ENCODE measurements at regions not wholly inside any gene's neighbourhood (a gene's known extent, or its start where the extent isn't known, plus 50 kb on each side); places are given as distances from the start of the nearest gene placed in this dataset.
A peak's percentile ranks its signal among the peaks of the same experiment; 100 is the strongest.

DNA sequence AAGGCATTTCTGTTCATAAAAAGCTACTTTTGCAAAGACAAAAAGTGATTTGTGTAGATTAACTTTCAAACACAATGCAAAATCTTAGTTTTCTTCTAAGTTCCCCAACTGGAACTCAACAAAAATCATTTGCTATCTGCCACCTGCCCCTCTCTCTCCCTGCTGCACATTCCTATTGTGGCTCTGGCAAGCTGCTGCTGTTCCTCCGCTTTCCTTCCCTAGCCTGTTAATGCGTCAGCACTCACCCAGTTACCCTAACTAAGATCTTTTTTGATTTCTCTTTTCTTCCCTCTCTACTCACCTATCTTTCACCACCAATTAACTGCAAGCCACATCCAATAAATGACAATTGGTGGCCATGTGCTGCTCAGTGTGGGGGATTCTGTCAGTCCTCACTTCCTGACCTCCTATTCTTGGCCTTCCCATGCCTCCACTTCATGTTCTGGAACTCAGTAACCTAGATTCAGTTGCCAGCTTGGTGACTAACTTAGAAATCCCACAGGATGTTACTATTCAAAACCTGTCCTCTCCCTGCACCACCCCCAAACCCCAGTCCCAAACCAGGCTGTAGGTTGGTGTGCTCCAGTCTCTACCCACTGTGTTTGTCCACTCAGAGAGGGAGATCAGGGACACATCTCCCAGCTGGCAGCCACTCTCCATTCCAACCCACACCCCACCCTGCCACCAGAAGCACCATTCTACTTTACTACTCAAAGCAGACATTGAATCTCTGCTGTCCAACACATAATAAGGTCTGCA is 140.2 kb upstream of the CTTNBP2 start:
- DNase-seq (ENCODE audit: low spot score) = no peak

DNA sequence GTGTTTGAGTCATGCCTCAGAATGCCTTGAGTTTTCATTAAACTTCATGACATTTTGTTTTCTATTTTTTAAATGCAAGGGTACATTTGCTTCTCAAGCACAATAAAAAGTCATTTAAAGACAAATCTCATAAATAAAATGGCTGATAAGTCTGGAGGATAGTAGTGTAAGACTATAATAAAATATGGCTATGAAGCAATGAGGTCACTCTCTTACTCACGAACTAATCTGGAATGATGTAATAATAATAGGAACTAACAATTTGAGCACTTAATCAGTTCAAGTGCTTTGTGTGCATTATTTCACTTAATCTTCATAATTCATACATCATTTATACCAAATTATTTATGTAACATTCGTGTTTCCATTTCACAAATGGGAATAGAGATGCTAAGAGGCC is 149.3 kb upstream of the CTTNBP2 start:
- no peak for DNase-seq (ENCODE audit: low spot score)

DNA sequence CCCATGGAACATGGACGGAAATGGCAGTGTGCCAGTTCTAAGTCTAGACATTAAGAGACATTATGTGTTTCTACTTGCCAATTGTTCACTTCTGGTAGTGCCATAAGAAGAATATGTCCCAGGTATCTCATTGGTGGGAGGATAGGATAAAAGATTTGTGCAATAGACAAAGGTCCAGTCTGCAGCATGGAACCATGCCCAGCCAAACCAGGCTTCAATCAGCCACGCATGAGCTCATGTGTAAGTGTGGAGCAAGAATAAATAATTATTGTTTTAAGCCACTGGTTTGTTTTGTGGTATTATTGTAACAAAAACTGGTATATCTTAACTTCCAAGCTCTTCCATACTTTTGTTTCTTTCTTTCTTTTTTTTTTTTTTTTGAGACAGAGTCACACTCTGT is 153.6 kb upstream of the CTTNBP2 start:
- no peak for DNase-seq (ENCODE audit: low spot score)

DNA sequence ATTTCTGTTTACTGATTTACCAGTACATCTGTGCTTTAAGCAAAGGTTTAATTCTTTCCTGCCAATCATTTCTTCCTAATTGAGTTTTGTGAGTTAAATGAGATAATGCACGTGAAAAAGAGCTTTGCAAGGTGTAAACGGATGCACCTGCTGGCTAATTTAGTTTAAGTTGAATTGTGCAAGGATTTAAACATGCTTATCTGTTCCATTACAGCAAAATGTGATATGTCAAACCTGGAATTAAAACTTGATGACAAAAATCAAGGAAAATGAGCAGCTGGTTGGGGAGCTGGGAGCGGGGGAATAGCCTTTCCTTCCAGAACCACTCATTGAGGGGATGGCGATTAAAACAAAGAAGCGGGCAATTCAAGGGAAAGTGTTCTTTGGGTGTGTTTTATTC is 155.0 kb upstream of the CTTNBP2 start:
- DNase-seq (ENCODE audit: low spot score) = no peak

DNA sequence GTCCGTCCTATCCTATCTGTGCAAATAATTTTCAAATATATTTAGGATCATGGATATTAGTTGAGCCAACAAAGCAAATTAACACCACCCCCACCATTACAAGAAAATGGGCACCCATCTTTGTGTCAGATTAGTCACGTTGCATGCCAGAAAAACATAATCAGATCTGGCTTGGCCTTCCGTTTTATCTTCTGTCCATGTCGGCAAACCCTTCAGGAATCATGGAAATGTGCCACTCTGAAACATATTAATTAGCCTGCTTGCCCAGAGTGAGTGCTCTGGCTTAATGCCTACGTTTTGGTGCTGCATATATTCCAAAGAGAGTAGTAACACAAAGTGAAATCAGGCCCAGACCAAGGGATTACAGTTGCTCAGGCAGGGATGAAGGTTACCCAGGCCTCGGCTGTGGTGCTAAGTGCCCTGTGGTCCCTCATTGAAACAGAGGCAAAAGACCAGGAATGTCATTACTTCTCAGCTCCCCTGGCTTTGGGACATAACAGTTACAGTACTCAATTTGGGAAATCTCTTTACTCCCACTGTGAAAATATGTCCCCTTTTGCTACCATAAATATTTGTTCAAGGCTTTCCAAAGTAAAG is 154.0 kb upstream of the LSM8 start:
- DNase-seq (ENCODE audit: low spot score) = peak; percentile 77

DNA sequence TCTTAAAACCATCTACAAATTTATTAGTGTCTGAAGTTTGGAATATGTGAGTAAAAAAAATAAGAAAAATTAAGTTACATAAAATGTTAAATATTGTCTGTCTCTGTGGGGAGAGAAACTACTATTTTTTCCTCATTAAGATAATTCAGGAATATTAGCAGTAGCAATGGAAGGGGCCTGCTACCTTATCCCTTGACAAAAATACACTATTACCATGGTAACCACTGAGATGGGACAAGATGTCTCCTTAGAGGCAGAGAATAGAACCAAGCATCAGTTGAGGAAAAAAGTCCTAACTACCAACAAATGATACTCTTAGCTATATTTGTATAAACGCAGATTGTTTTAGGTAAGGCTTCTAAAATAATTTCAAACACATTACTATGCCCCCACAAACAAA is 150.7 kb upstream of the LSM8 start:
- DNase-seq (ENCODE audit: low spot score) = no peak

DNA sequence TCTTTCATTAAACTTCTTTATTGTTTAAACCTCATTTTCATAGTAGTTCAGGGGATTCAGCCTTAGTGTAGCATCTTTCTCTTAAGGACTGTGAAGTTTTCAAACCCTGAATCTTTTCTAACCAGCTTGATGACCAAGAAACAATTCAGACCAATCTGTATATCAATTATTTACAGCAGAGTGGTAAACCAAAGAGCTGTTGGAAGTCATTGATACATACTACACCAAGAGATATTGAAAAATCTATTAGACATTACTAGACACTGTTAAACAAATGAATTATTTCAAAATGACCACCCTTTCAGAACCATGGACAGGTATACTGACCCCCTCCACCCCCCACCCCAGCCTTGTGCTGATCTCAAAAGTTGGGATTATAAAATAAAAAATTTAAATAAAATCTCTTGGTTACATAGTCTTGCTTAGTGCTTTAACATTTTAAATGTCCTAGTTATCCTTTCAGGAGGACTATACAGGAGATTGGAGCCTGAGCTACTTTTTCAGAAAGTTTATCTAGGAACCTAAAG is 143.9 kb upstream of the LSM8 start:
- no peak for DNase-seq (ENCODE audit: low spot score)

DNA sequence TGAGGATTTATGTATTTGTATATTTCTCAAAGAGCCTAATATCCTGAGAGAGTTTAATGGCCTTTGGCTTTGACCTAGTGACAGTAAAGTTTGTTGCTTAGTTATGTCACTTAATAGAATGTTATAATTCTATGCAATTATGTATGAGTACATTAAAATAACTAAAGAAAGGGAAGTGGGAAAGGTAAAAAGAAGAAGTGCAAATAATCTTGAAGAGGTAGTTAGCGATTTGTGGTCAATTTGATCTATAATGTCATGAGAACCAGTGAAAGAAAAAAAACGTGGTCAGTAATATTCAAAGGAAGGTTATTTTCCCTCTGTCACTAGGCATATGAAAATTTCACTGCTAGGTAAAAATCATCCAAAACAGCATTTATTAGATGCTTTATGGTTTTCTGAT is 143.4 kb upstream of the LSM8 start:
- DNase-seq (ENCODE audit: low spot score) = no peak

DNA sequence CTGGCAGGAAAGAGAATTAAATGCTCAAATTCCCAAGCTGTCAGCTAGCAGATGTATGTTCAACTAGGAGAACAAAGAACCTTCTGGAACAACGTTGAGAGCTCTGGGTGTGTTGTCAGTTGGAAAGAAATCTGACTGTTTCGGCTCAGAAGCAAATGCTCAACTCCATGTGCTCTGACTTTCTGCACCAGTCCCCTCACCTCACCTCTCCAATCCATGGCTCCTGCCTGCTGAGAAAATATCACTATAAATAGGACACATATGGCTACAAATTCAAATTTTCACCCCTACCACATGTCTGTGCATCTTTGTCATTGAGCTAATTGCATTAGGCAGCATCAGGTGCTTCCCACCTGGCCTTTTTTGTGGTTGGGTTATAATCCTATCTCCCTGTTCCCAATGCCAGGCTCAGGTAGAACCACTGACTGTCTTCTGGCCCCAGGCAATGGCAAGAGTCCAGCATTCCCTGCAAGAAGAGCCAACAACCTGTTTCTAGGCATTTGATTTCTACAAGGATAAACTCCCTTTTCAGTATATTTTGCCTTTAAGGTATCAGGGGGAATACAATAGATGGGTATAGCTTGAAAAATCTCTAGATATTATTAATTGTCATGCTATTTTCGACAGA is 142.6 kb upstream of the LSM8 start:
- no peak for DNase-seq (ENCODE audit: low spot score)

DNA sequence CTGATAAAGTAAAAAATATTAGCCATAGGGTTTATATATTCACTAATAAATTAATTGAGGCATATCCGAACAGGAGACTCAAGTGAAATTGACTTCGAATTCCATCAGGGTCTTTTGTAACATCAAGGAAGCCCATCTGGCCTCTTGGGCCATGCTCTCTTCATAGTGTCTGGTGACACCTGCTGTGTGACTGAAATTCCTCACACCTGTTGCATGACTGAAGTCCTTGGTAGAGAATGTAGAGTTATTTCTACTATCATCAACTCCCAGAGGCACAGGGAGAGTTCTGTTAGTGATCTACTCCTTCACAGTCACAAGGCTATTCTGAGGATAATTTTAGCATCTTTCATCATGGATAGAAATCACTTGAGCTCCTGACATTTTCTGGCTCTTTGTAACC is 138.3 kb upstream of the LSM8 start:
- DNase-seq (ENCODE audit: low spot score) = no peak

DNA sequence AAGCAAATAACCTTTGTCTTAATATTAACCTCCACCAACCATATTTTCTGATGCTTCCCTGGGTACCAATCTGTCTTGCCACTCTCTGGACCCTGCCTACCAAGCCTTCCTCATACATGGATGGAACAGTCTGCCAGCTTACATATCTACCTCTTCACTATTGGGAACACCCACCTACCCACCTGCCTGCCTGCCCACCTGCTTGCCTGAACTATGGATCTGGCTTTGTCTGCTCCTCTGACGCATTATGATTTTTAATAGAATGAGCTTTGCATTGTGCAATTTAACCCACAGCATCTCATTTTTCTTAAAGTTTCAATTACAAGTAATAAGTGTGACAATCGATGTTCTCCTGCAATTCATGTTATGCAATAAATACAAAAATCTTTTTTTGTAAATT is 137.9 kb upstream of the LSM8 start:
- no peak for DNase-seq (ENCODE audit: low spot score)

DNA sequence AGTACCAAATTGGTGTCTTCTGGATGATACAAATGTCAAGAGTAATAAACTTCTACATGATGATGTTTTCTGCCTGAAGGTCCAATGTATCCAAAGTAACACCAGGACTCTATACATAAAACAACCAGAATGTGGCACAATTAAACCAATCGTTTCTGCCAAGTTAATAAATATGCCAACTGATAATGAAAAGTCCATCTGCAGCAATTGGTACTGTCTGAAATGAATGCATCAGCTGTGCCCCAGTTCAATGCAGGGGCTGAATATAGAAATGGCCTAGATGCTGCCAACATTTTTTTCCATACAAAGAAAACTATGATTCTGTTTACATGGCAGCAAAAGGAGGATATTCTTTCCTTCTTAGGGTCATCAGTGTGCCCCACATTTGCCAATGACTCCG is 137.2 kb upstream of the LSM8 start:
- DNase-seq (ENCODE audit: low spot score) = no peak

DNA sequence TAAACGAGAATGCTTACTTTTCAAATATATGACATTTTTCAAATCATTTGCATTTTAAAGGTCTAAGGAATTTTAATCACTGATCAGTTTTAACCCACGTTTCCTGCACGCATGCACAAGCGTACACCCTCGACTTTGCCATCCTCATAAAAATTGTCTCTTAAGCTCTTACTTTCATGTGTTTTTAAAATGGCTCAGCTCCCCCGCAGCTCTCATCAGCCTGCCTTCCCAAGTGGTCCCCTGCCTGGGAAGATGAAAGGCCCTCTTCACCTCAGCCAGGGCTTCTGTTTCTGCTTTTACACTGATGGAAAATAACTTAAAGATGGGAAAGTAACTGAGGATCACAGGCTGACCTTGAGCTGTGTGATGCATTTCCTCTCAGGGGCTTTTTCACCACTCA is 131.6 kb upstream of the LSM8 start:
- no peak for DNase-seq (ENCODE audit: low spot score)

DNA sequence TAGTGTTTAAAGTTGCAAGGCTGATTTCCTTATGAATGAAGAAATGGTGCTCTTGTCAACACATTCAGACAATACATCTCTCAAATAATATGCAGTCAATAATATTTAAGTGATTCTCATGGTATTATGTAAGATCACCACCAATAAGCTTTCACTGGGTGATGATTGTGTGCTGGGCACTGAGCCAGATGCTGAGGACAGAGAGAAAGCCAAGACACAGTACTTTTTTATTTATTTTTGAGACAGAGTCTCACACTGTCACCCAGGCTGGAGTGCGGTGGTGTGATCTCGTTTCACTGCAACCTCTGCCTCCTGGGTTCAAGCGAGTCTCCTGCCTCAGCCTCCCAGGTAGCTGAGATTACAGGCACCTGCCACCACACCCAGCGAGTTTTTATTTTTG is 130.6 kb upstream of the LSM8 start:
- no peak for DNase-seq (ENCODE audit: low spot score)

DNA sequence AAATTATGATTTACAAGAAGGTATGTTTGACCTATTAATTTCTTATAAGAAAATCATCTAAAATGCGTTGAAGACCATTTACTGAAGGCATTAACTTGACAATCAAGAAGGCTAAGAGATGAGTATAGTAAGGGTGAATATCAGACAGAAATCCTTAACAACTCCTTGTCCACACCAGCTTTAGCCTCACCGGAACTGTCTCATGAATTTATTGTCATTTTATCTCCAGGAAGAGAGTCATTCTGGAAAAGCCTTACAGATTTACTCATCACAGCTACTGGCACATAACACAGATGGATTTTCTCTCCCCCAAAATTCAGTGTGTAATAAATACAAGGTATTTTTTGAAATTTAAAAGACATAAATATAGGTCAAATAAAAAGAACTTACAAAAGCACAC is 129.4 kb upstream of the LSM8 start:
- DNase-seq (ENCODE audit: low spot score) = no peak

DNA sequence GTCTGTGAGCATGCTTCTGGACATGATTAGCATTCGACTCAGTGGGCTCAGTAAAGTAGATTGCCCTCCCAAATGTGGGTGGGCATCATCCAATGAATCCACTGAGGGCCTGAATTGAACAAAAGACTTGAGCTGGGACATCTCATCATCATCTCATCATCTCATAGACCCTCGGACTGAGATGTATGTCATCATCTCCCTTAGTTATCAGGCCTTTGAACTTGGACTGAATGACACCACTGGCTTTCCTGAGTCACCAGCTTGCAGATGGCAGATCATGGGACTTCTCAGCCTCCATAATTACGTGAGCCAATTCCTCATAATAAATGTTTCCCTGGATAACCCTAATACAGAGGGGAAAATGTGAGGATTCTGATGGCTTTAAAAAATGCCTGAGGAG is 128.3 kb upstream of the LSM8 start:
- no peak for DNase-seq (ENCODE audit: low spot score)

DNA sequence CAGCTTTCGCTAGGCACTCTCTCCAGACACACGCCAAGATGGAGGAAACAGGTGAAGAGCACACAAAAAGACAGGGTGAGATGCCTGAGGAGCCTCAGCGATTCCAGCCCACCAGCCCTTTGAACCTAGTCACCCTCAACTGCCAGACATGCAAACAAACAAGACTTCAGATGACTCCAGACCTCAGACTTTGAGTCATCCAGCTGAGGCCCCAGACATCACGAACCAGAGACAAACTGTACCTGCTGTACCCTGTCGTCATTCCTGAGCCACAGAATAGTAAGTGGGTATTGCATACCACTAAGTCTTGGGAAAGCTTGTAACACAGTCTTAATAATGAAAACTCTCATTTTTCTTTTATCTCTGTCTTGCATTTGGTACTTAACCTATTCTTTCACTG is 126.6 kb upstream of the LSM8 start:
- no peak for DNase-seq (ENCODE audit: low spot score)

DNA sequence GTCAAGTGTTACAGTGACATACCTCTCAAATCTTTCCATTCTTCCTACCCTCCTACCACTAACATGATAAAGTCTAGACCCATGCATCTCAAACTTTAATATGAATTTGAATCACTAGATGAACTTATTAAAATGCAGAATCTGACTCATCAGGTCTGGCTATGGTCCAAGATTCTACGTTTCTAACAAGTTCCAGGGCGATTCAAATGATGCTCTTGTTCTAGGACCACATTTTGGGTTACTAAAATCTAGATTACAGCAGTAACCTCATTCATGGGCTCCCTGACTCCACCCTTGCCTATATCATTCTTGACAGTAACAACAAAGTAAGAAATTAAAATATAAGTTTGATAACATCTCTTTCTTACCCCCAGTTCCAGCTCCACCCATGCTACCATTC is 124.8 kb upstream of the LSM8 start:
- DNase-seq (ENCODE audit: low spot score) = no peak

DNA sequence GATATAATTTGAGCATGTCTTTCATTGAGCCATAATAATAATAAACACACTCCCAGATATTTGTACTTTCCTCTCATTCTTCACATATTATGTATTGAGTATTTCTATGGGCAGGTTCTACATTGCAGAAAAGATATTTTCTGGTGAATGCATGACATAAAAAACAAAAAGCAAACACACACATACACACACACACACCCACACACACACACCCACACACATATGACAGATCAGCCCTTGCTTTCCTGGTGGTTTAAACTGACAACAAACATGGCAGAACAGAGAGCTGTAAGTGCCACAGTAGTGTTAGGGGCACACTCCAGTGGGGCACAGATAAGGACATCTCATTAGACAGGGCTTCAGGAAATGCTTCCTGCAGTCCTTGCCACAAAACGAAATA is 123.3 kb upstream of the LSM8 start:
- DNase-seq (ENCODE audit: low spot score) = no peak

DNA sequence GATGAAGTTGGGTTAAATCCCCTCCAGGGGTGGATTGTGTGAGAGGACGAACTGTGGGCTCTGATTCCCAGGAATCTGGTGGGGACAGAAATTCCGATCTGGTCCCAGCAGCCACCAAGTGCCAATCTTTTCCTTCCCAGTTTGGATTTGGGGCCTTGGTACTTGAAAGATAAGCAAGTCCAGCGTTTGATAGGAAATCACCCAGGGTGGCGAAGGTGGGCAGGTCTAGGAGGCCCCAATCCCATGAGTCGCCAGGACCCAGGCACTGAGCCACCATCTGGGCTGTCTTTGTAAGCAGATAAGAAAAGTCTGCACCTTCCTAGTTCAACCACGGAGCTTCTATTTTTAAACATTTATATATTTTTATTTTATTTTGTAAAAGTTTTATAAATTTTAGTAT is 122.6 kb upstream of the LSM8 start:
- DNase-seq (ENCODE audit: low spot score) = no peak

DNA sequence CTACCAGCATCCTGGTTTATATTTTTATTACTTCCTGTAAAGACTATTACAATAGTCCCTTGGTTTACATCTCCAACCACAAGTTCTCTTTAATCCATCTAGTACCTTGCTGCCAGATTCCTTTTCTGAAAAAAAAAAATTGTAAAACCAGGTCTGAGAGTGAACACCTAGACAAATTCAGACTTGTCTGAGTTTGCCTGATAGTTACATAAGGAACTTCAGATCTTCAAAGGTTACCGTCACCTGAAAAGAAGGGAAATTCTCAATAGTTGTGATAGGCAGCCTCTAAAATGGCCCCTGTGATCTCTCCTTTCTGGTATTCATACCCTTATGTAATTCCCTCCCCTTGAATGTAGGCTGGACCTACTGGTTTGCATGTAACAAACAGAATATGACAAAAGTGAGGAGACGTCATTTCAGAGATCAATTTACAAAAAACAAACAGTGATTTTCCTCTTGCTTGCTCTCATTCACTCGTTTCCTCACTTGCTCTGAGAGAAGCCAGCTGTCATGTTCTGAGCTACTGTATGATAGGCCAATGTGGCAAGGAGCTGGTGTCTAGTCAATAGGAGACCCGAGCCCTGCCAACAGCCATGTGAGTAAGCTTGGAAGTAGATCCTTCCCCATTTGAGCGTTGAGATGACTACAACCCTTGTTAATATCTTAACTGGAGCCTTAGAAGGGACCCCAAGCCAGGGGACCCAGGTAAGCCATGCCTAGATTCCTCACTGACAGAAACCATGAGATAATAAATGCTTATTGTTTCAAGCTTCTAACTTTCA is 110.9 kb upstream of the LSM8 start:
- peak; percentile 75 for DNase-seq (ENCODE audit: low spot score)

DNA sequence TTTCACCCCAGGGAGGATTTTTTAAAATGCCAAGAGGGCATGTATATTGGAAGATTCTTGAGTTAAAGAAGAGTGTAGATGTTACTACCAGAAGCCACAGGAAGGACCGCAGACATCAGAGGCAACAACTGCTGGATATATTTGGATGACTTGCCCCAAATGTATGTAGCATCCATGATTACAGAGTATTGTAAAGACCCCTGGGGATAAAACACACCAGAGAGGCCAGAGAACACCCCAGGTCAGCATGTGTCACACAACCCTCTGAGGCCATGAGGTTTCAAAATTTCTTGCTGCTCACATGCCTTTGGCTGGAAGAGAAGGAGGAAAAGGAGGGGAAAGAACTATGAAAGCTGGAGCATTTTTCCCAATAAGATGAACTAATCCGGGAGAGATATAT is 108.0 kb upstream of the LSM8 start:
- no peak for DNase-seq (ENCODE audit: low spot score)

All from umbilical cord (tissue), 1 donor.